ENCODE measurements at regions not wholly inside any gene's neighbourhood (a gene's known extent, or its start where the extent isn't known, plus 50 kb on each side); places are given as distances from the start of the nearest gene placed in this dataset.

GRCh38 chr10:36248304-36248981 lies 606.3 kb upstream of the FZD8 start:
- Histone ChIP-seq H3K27me3 (ENCODE audit: control insufficient read depth, insufficient read depth, low read length) (no peaks in the 10 kb centered on the region), H3K4me3 (ENCODE audit: low read depth, low read length) (no peak overlapping the region), H3K36me3 (ENCODE audit: control insufficient read depth, insufficient read depth, low read length) (no peaks in the 10 kb centered on the region)
- no peak for TF ChIP-seq CTCF (IDR thresholded peaks at IDR 0.05; ENCODE audit: insufficient read depth, low read length, poor library complexity, severe bottlenecking)
- DNase-seq (ENCODE audit: low read depth) = no peak

DNA sequence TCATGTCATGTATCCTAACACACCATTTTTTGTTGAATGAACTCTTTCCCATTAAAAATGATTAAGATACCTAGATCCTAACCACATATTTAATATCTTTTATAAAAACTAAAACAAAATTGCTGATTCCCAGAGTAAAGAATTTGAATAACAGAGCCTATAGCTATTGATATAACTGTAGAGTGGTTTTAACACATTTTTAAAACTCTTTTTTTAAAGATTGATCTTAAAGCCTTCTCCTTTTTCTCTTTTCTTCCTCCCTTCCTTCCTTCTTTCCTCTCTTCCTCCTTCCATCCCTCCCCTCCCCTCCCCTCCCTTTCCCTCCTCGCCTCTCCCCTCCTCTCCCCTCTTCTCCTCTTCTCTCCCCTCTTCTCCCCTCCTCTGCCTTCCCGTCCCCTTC lies 605.4 kb upstream of the FZD8 start:
- Histone ChIP-seq H3K36me3 (ENCODE audit: control insufficient read depth, insufficient read depth, low read length) (no peaks in the 10 kb centered on the region), H3K4me3 (ENCODE audit: low read depth, low read length) (no peak overlapping the region), H3K27me3 (ENCODE audit: control insufficient read depth, insufficient read depth, low read length) (no peaks in the 10 kb centered on the region)
- TF ChIP-seq CTCF (IDR thresholded peaks at IDR 0.05; ENCODE audit: insufficient read depth, low read length, poor library complexity, severe bottlenecking) = no peak
- no peak for DNase-seq (ENCODE audit: low read depth)

- DNase-seq (ENCODE audit: low read depth) = no peak
- no peaks in the 10 kb centered on the region for H3K36me3 ChIP-seq (ENCODE audit: control insufficient read depth, insufficient read depth, low read length)
- no peaks in the 10 kb centered on the region for H3K27me3 ChIP-seq (ENCODE audit: control insufficient read depth, insufficient read depth, low read length)
- no peak for TF ChIP-seq CTCF (IDR thresholded peaks at IDR 0.05; ENCODE audit: insufficient read depth, low read length, poor library complexity, severe bottlenecking)
- no peak overlapping the region for H3K4me3 ChIP-seq (ENCODE audit: low read depth, low read length)
Observed at GRCh38 chr10:36236931-36237330, 594.8 kb upstream of the FZD8 start.

DNA sequence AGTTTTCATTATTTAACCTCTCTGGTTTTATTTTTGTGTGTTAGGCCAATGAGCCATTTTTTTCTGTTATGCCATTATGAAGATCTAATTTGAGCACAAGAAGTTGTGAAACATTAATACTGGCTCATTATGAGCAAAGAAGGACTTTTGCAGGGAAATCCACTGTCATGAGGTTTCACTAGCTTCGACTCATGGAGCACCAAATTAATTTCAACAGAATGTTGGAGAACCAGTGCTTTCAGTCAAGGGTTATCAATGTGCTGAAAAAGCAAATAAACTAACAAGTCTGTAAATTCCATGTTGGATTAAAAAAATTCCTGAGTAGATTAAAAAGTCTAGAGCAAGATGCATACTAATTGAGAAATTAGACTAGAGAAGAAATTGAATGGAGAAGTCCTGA lies 594.2 kb upstream of the FZD8 start:
- DNase-seq (ENCODE audit: low read depth) = no peak

GRCh38 chr10:36232935-36233334 lies 590.8 kb upstream of the FZD8 start:
- DNase-seq (ENCODE audit: low read depth) = no peak
- TF ChIP-seq CTCF (IDR thresholded peaks at IDR 0.05; ENCODE audit: insufficient read depth, low read length, poor library complexity, severe bottlenecking) = no peak
- Histone ChIP-seq H3K4me3 (ENCODE audit: low read depth, low read length) (no peak overlapping the region), H3K36me3 (ENCODE audit: control insufficient read depth, insufficient read depth, low read length) (no peaks in the 10 kb centered on the region), H3K27me3 (ENCODE audit: control insufficient read depth, insufficient read depth, low read length) (no peaks in the 10 kb centered on the region)

More for the DNA sequence above, 594.2 kb upstream of the FZD8 start:
- Histone ChIP-seq H3K4me3 (ENCODE audit: low read depth, low read length) (no peak overlapping the region), H3K27me3 (ENCODE audit: control insufficient read depth, insufficient read depth, low read length) (no peaks in the 10 kb centered on the region), H3K36me3 (ENCODE audit: control insufficient read depth, insufficient read depth, low read length) (no peaks in the 10 kb centered on the region)
- no peak for TF ChIP-seq CTCF (IDR thresholded peaks at IDR 0.05; ENCODE audit: insufficient read depth, low read length, poor library complexity, severe bottlenecking)

DNA sequence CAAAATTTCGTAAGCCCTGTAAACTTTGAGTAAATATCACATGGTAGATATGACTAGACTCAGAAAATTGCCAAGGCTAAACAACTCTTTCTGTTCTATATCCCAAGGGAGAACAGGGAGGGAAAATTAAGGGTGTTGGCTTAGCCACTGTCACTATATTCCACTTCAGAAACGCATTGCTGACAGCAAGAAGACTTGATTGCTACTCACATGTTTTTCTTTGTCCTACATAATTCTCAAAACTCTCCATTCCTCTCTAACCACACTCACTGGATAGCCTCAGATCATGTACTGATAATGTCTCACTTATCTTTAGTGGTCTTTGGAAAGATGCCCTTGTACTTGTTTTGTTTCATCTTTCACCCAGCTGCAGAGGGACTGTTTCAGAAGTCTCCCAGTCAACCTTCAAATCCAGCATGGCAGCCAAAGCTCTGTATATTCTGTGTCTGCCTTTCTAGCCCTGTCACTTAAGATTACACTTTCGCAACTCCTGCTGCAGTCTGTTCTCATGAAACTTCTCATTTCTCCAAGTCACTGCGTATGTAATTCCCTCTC lies 582.4 kb upstream of the FZD8 start:
- no peaks in the 10 kb centered on the region for H3K27me3 ChIP-seq (ENCODE audit: control insufficient read depth, insufficient read depth, low read length)
- TF ChIP-seq CTCF (IDR thresholded peaks at IDR 0.05; ENCODE audit: insufficient read depth, low read length, poor library complexity, severe bottlenecking) = no peak
- no peak for DNase-seq (ENCODE audit: low read depth)

More for the DNA sequence above, 582.4 kb upstream of the FZD8 start:
- Histone ChIP-seq H3K36me3 (ENCODE audit: control insufficient read depth, insufficient read depth, low read length) (no peaks in the 10 kb centered on the region), H3K4me3 (ENCODE audit: low read depth, low read length) (no peak overlapping the region)

All from kidney epithelial cell (primary cell).